NCI-H2196 (cell line): ENCODE measurements at regions not wholly inside any gene's neighbourhood (a gene's known extent, or its start where the extent isn't known, plus 50 kb on each side); places are given as distances from the start of the nearest gene placed in this dataset.

Source experiments
- DNase-seq: peaks from one replicate; lab custom pipeline; 2025; ENCODE audit not compliant: unreplicated experiment; lab: John Stamatoyannopoulos, UW

- DNase-seq, result no peak
Measured at GRCh38 chr7:128145191-128145590, 95.9 kb upstream of the LEP start.

- no peak for DNase-seq
Measured at GRCh38 chr7:128146052-128146451, 95.0 kb upstream of the LEP start.

GRCh38 chr7:128148676-128149075 lies 92.4 kb upstream of the LEP start:
- DNase-seq, result peak; percentile 55

- DNase-seq, result no peak
Measured at GRCh38 chr7:128150223-128150865, 90.7 kb upstream of the LEP start.

GRCh38 chr7:128151635-128152034 lies 89.4 kb upstream of the LEP start:
- no peak for DNase-seq

GRCh38 chr7:128152721-128153120 lies 88.4 kb upstream of the LEP start:
- no peak for DNase-seq

- DNase-seq, result no peak
Measured at GRCh38 chr7:128153436-128153835, 87.6 kb upstream of the LEP start.

GRCh38 chr7:128154504-128154903 lies 86.6 kb upstream of the LEP start:
- DNase-seq, result no peak

- no peak for DNase-seq
Measured at GRCh38 chr7:128155100-128155740, 85.9 kb upstream of the LEP start.

GRCh38 chr7:128157906-128158305 lies 83.2 kb upstream of the LEP start:
- no peak for DNase-seq

GRCh38 chr7:128158370-128158769 lies 82.7 kb upstream of the LEP start:
- no peak for DNase-seq

- no peak for DNase-seq
Measured at GRCh38 chr7:128160296-128160695, 80.8 kb upstream of the LEP start.

- DNase-seq, result no peak
Measured at GRCh38 chr7:128161466-128162125, 79.5 kb upstream of the LEP start.

GRCh38 chr7:128162666-128163065 lies 78.4 kb upstream of the LEP start:
- no peak for DNase-seq

GRCh38 chr7:128163473-128163872 lies 77.6 kb upstream of the LEP start:
- DNase-seq, result no peak

- peak; percentile 5 for DNase-seq
Measured at GRCh38 chr7:128164061-128164954, 76.8 kb upstream of the LEP start.

- no peak for DNase-seq
Measured at GRCh38 chr7:128164955-128165670, 76.0 kb upstream of the LEP start.

GRCh38 chr7:128165927-128166420 lies 75.1 kb upstream of the LEP start:
- no peak for DNase-seq

- peak; percentile 10 for DNase-seq
Measured at GRCh38 chr7:128166603-128167041, 74.5 kb upstream of the LEP start.

- DNase-seq, result peak; percentile 52
Measured at GRCh38 chr7:128167042-128167701, 73.9 kb upstream of the LEP start.
